ENCODE measurements at regions not wholly inside any gene's neighbourhood (a gene's known extent, or its start where the extent isn't known, plus 50 kb on each side); places are given as distances from the start of the nearest gene placed in this dataset.

DNA sequence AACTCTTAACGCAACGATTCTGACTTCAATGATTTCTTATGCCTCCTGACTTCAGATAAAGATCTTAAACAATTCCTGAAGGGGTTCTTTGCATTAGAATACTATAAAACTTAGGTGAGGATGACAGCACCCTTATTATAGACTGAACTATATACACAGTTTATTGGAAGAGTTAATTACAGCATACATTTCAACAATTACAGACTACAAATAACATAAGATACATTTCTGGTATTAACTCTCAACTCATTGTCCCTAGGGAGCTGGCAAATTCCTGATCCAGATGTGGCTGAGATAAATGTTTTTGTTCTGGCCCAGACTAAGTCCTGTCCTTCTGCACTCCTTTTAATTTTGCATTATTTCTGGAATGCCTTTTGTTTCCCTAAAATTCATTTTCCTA, 155.5 kb upstream of the TMC3 start:
- ATAC-seq: no peak
- no peaks in the 10 kb centered on the region for H3K27me3 ChIP-seq
- H3K9me3 ChIP-seq: no peaks in the 10 kb centered on the region
- intact Hi-C loops (cut with DNase I): no loop called here
- H3K4me1 ChIP-seq: peaks cover 0 to 22% (median 13%) of the 10 kb centered on the region in 9 donors
- no peak overlapping the region for H3K27ac ChIP-seq
- no peak for DNase-seq
- TF ChIP-seq, protein P1, sequence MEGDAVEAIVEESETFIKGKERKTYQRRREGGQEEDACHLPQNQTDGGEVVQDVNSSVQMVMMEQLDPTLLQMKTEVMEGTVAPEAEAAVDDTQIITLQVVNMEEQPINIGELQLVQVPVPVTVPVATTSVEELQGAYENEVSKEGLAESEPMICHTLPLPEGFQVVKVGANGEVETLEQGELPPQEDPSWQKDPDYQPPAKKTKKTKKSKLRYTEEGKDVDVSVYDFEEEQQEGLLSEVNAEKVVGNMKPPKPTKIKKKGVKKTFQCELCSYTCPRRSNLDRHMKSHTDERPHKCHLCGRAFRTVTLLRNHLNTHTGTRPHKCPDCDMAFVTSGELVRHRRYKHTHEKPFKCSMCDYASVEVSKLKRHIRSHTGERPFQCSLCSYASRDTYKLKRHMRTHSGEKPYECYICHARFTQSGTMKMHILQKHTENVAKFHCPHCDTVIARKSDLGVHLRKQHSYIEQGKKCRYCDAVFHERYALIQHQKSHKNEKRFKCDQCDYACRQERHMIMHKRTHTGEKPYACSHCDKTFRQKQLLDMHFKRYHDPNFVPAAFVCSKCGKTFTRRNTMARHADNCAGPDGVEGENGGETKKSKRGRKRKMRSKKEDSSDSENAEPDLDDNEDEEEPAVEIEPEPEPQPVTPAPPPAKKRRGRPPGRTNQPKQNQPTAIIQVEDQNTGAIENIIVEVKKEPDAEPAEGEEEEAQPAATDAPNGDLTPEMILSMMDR (IDR thresholded peaks at IDR 0.05): no peak
- 79 to 82% methylated on average over 2 of the region's 2 CpGs for WGBS, 2 donors
- H3K36me3 ChIP-seq: no peaks in the 10 kb centered on the region
- H3K4me3 ChIP-seq: no peak overlapping the region

DNA sequence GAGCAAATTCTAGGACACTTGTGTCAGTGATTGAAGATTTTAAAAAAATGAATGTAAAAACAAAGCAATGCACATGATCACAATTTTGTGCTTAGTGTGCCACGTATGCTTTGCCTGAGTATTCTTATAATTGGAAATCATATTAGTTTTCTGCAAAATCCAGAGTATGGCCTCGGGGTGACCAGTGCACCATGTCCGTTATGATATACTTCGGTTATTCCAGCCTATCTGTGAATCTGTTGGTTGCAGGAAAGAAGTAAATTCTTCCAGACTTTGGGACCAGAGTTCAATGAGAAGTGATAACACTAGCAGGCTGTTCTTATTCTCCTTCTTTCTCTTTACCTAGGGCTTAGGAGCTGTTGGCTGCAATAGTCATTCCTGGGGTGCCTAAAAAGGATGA, 152.0 kb upstream of the TMC3 start:
- WGBS, 2 donors: 90 to 94% methylated on average over 4 of the region's 4 CpGs
- Histone ChIP-seq H3K36me3 (no peaks in the 10 kb centered on the region), H3K4me3 (no peak overlapping the region), H3K4me1 (peaks cover 0 to 13% (median 6%) of the 10 kb centered on the region in 9 donors), H3K9me3 (no peaks in the 10 kb centered on the region), H3K27me3 (no peaks in the 10 kb centered on the region), H3K27ac (no peak overlapping the region)
- TF ChIP-seq, protein P1 (IDR thresholded peaks at IDR 0.05): no peak
- intact Hi-C loops (cut with DNase I): no loop called here
- ATAC-seq (no peak), DNase-seq (no peak)

DNA sequence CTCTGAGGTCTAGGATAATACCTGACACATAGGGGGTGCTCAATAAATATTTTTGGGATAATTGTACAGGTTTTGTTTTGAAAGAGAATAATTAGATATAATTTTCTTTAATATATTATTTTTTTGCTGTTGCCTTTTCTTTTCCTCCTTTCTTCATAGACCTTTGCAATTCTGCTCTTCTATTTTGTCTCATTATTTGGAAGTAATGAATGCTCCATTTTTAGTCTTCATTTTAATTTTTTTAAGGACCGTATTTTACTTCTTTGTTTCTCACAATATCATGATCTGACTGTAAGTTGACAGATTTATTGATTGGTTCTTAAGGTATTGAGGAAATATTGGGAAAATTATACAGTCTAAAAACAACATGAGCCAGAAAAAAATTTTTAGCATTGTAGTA, 150.5 kb upstream of the TMC3 start:
- Histone ChIP-seq H3K4me1 (peaks cover 0 to under 1% (median 0%) of the 10 kb centered on the region in 9 donors), H3K36me3 (no peaks in the 10 kb centered on the region), H3K27ac (no peak overlapping the region), H3K4me3 (no peak overlapping the region), H3K9me3 (no peaks in the 10 kb centered on the region), H3K27me3 (no peaks in the 10 kb centered on the region)
- TF ChIP-seq, protein P1 (IDR thresholded peaks at IDR 0.05): no peak
- no peak for ATAC-seq
- intact Hi-C loops (cut with DNase I): no loop called here
- no peak for DNase-seq
- WGBS, 2 donors: 94 to 95% methylated on average over 1 of the region's 1 CpG

DNA sequence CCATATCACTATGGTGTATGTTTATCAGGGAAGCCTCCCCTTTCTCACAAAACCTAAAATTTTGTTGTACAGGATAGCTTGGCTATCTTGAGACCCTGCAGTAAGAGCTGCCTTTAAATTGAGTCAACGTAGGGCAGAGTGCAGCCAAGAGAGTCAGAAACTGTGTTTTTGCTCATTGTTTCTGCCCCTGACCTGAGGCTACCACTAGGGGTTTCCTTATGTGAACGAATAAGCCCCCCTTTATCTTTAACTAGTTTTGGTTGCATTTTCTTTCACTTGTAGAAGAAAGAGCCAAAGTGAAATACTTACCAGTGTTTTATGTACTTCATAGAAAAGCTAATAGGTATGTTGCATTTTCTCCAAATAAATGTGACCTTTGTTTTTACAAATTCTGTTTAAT, 149.9 kb upstream of the TMC3 start:
- Histone ChIP-seq H3K4me3 (no peak overlapping the region), H3K27me3 (no peaks in the 10 kb centered on the region), H3K9me3 (no peaks in the 10 kb centered on the region), H3K36me3 (no peaks in the 10 kb centered on the region), H3K27ac (no peak overlapping the region), H3K4me1 (no peaks in the 10 kb centered on the region)
- DNase-seq: no peak
- TF ChIP-seq, protein P1 (IDR thresholded peaks at IDR 0.05): no peak
- 72 to 73% methylated on average over 2 of the region's 2 CpGs for WGBS, 2 donors
- no peak for ATAC-seq
- intact Hi-C loops (cut with DNase I): no loop called here

DNA sequence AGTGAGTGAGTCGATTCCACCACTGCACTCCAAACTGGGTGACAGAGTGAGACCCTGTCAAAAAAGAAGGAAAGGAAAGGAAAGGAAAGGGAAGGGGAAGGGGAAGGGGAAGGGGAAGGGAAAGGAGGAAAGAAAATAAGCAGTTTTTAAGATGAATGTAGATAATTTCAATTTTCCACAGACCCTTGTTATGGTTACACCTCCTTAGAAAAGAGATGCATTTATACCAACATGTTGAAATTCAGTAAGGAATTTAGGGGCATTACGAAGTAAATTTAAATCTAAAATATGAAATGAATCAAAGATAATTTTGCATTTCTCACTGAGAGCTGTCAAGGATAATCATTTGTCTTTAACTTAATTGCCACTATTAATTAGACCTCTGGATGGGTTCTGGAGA, 146.5 kb upstream of the TMC3 start:
- TF ChIP-seq, protein P1 (IDR thresholded peaks at IDR 0.05): no peak
- no peak overlapping the region for H3K27ac ChIP-seq
- WGBS, 2 donors: 84 to 89% methylated on average over 2 of the region's 2 CpGs
- DNase-seq (no peak), ATAC-seq (no peak)
- no peaks in the 10 kb centered on the region for H3K9me3 ChIP-seq
- H3K4me1 ChIP-seq: no peaks in the 10 kb centered on the region
- H3K27me3 ChIP-seq: no peaks in the 10 kb centered on the region
- H3K4me3 ChIP-seq: no peak overlapping the region
- H3K36me3 ChIP-seq: no peaks in the 10 kb centered on the region
- intact Hi-C loops (cut with DNase I): no loop called here
